HEK293T (cell line): ENCODE measurements at regions not wholly inside any gene's neighbourhood (a gene's known extent, or its start where the extent isn't known, plus 50 kb on each side); places are given as distances from the start of the nearest gene placed in this dataset.

Source experiments
- CTCF ChIA-PET: fragments of 350-600 bp; formaldehyde crosslinking; extraction: SDS; loops from one replicate; lab custom pipeline; 2021; ENCODE audit warnings: antibody characterized with exemption, inconsistent platforms; lab: Yijun Ruan, JAX
- POLR2A ChIA-PET: fragments of 350-600 bp; formaldehyde crosslinking; extraction: SDS; loops from one replicate; lab custom pipeline; 2020; ENCODE audit warnings: antibody characterized with exemption, inconsistent platforms; lab: Yijun Ruan, JAX
- DNase-seq: peaks from one replicate; pipeline ENCODE4 v3.0.0; 2012; ENCODE audit warnings: mixed read lengths; ENCODE audit errors: extremely low spot score
- ARNT ChIP-seq: fragments of 450-650 bp; IDR thresholded peaks from 2 replicates; pipeline ENCODE4 v1.6.1; 2017; ENCODE audit warnings: mild to moderate bottlenecking
- BHLHE40 ChIP-seq: fragments of 450-650 bp; IDR thresholded peaks from 2 replicates; pipeline ENCODE4 v1.6.1; 2016; ENCODE audit warnings: mild to moderate bottlenecking, moderate library complexity, borderline replicate concordance
- CTBP1 ChIP-seq: fragments of 450-650 bp; IDR thresholded peaks from 2 replicates; pipeline ENCODE4 v1.6.1; 2016; ENCODE audit warnings: borderline replicate concordance
- ELF4 ChIP-seq: fragments of 450-650 bp; IDR thresholded peaks from 2 replicates; pipeline ENCODE4 v1.6.1; 2017; ENCODE audit warnings: antibody characterized with exemption
- FOXA1 ChIP-seq: fragments of 450-650 bp; IDR thresholded peaks from 2 replicates; pipeline ENCODE4 v1.6.1; 2016; ENCODE audit warnings: mild to moderate bottlenecking
- FOXK2 ChIP-seq: fragments of 450-650 bp; IDR thresholded peaks from 2 replicates; pipeline ENCODE4 v1.6.1; 2016; ENCODE audit warnings: mild to moderate bottlenecking
- FOXM1 ChIP-seq: fragments of 450-650 bp; IDR thresholded peaks from 2 replicates; pipeline ENCODE4 v1.6.1; 2017; ENCODE audit warnings: mild to moderate bottlenecking, borderline replicate concordance
- HDGF ChIP-seq: fragments of 450-650 bp; IDR thresholded peaks from 2 replicates; pipeline ENCODE4 v1.6.1; 2017; ENCODE audit warnings: antibody characterized with exemption, borderline replicate concordance
- L3MBTL2 ChIP-seq: fragments of 450-650 bp; conservative IDR thresholded peaks from 2 replicates; pipeline ENCODE4 v1.6.1; 2016; ENCODE audit warnings: mild to moderate bottlenecking
- LEF1 ChIP-seq: fragments of 450-650 bp; IDR thresholded peaks from 2 replicates; pipeline ENCODE4 v1.6.1; 2017; ENCODE audit warnings: mild to moderate bottlenecking, borderline replicate concordance
- NFRKB ChIP-seq: fragments of 450-650 bp; IDR thresholded peaks from 2 replicates; pipeline ENCODE4 v1.6.1; 2016; ENCODE audit warnings: mild to moderate bottlenecking, moderate library complexity
- SP1 ChIP-seq: fragments of 450-650 bp; IDR thresholded peaks from 2 replicates; pipeline ENCODE4 v1.6.1; 2017
- SUZ12 ChIP-seq: fragments of 450-650 bp; IDR thresholded peaks from 2 replicates; pipeline ENCODE4 v1.6.1; 2016; ENCODE audit warnings: mild to moderate bottlenecking
- TARDBP ChIP-seq: fragments of 450-650 bp; IDR thresholded peaks from 2 replicates; pipeline ENCODE4 v1.6.1; 2016
- ZNF384 ChIP-seq: fragments of 450-650 bp; IDR thresholded peaks from 2 replicates; pipeline ENCODE4 v1.6.1; 2016
- TF ChIP-seq, protein P1 (sequence below): fragments of 450-650 bp; IDR thresholded peaks from 2 replicates; pipeline ENCODE4 v1.6.1; 2016

DNA sequence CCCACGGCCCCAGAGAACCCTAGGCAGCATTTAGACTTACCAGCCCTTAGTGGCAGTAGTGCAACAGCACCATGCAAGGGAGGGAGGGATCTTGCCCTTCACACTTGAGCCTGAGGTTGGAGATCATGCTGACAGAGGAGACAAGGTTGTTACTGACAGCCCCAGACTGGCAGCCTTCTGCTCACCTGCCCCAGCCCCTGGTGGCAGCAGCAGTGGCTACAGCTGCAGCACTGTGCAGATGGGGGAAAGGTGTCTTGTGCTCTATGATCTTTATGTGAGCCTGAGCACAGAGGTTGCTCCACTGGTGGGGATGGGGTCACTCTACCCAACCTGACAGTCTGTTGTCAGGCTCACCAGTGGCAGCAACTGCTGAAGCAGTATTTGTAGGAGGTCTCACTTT lies 501.2 kb upstream of the LRRTM4 start:
- ChIA-PET POLR2A (no interaction called here), CTCF (no interaction called here)
- no peak for DNase-seq
- TF ChIP-seq L3MBTL2 (no peak), NFRKB (no peak), SP1 (no peak), ARNT (no peak), FOXK2 (no peak), FOXM1 (no peak)

DNA sequence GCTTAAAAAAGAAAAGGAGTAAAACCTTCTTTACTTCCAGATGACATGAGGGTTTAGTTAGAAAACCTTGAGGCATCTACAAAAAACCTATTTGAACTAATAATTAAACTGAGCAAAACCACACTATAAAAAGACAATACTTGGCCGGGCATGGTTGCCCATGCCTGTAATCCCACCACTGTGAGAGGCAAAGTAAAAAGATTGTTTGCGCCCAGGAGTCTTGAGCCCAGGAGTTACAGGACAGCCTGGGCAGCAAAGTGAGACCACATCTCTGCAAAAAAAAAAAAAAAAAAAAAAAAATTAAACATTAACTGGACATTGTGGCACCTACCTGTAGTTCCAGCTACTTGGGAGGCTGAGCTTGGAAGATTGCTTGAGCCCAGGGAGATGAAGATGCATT lies 502.8 kb upstream of the LRRTM4 start:
- no peak for TF ChIP-seq SUZ12
- TF ChIP-seq, protein P1, sequence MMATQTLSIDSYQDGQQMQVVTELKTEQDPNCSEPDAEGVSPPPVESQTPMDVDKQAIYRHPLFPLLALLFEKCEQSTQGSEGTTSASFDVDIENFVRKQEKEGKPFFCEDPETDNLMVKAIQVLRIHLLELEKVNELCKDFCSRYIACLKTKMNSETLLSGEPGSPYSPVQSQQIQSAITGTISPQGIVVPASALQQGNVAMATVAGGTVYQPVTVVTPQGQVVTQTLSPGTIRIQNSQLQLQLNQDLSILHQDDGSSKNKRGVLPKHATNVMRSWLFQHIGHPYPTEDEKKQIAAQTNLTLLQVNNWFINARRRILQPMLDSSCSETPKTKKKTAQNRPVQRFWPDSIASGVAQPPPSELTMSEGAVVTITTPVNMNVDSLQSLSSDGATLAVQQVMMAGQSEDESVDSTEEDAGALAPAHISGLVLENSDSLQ, result no peak
- ChIA-PET POLR2A (no interaction called here), CTCF (no interaction called here)
- no peak for DNase-seq

DNA sequence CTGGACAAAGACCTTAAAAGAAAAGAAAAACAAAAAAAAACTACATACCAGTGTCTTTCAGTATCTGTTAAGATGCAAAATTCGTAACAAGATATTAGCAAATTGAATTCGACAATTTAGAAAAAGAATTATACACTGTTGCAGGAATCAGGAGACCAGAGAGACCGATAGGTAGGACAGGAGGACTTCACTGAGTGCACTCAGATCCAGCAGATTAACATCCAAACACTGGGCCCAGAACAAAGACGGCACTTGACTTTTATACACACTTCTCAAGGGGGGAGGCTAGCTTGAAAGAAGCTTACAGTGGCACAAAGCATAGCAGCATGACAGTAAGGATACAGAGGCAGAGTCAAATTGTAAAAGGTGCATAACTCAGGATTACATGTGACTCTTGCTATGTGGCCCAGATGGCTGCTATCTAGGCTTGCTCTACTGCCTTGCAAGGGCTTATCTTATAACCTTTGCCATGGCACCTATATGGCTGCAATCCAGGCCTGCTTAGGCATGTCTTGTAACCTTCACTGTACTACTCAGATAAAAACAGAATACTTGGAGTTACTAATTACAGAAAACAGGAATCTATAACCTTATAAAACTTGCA lies 507.3 kb upstream of the LRRTM4 start:
- ChIA-PET CTCF (no interaction called here), POLR2A (no interaction called here)
- TF ChIP-seq ELF4, result no peak
- no peak for DNase-seq

DNA sequence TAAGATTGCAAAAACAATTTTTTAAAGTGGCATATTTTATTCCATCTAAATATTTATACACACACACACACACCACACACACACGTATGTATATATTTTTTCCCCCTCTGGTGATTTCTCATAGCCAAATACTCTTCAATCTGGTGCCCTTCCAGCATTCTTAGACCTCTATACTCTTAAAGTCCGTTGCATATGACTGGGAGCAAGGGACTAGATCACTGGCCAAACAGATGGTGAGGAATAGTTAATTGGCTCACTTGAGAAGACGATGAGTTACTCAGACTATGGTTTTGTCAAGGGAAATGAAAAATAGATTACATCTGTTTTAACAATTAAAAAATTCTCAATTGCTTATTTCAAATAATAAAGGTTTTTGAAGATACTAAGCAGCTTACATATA lies 512.5 kb upstream of the LRRTM4 start:
- TF ChIP-seq ZNF384 (no peak), CTBP1 (no peak), SUZ12 (no peak), ARNT (no peak), FOXM1 (no peak), NFRKB (no peak), FOXK2 (no peak), HDGF (no peak), BHLHE40 (no peak), SP1 (no peak), LEF1 (no peak), FOXA1 (no peak), TARDBP (no peak)
- TF ChIP-seq, protein P1, result no peak
- CTCF ChIA-PET, result no interaction called here
- POLR2A ChIA-PET, result no interaction called here
- DNase-seq, result no peak

GRCh38 chr2:78035804-78036203 lies 513.6 kb upstream of the LRRTM4 start:
- ChIA-PET CTCF (no interaction called here), POLR2A (no interaction called here)
- no peak for DNase-seq
- no peak for TF ChIP-seq TARDBP

DNA sequence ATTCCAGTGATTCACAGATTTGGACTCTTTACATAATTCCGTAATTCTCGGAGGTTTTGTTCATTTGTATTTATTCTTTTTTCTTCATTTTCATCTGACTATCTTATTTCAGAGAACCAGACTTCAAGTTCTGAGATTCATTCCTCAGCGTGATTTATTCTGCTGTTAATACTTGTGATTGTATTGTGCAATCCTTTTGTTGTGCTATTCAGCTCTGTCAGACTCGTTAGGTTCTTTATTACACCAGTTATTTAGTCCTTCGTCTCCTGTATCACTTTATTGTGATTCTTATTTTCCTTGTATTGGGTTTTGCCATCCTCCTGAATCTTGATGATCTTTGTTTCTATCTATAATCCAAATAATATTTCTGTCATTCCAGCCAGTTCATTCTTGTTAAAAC lies 529.3 kb upstream of the LRRTM4 start:
- CTCF ChIA-PET, result no interaction called here
- DNase-seq, result no peak
- POLR2A ChIA-PET, result no interaction called here
- no peak for TF ChIP-seq SP1
- no peak for TF ChIP-seq ELF4
- TF ChIP-seq HDGF, result no peak
- no peak for TF ChIP-seq FOXA1

GRCh38 chr2:78056976-78057375 lies 534.8 kb upstream of the LRRTM4 start:
- POLR2A ChIA-PET, result no interaction called here
- CTCF ChIA-PET, result no interaction called here
- TF ChIP-seq L3MBTL2, result no peak
- TF ChIP-seq HDGF, result no peak
- no peak for TF ChIP-seq NFRKB
- no peak for TF ChIP-seq SP1
- TF ChIP-seq SUZ12, result no peak
- TF ChIP-seq FOXK2, result no peak
- no peak for TF ChIP-seq CTBP1
- no peak for TF ChIP-seq FOXA1
- TF ChIP-seq FOXM1, result no peak
- TF ChIP-seq, protein P1, result no peak
- TF ChIP-seq ZNF384, result no peak
- TF ChIP-seq LEF1, result no peak
- no peak for TF ChIP-seq TARDBP
- TF ChIP-seq ELF4, result no peak
- TF ChIP-seq ARNT, result no peak
- no peak for TF ChIP-seq BHLHE40

DNA sequence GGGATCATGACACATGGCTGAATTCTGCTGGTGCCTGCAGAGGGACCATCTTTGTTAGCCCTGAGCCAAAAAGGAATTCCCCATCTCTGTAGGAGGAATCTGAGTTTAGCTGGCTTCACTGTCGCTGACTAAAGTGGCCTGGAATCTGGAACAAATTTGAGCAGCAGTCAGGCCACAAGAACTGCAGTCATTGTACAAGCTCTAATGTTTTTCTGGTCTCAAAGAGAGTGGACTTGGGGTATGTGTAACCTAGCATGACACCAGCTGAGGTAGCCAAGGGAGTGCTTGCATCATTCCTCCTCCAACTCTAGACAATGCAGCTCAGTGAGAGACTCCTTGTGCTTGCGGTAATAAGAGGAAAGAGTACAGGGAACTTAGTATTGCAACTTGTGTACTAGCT lies 539.1 kb upstream of the LRRTM4 start:
- no peak for DNase-seq
- CTCF ChIA-PET, result no interaction called here
- TF ChIP-seq SP1 (no peak), FOXA1 (no peak), ZNF384 (no peak), FOXK2 (no peak)
- POLR2A ChIA-PET, result no interaction called here

More at GRCh38 chr2:78056976-78057375, 534.8 kb upstream of the LRRTM4 start:
- DNase-seq, result no peak
